A204.1 (cell line): ENCODE measurements at regions not wholly inside any gene's neighbourhood (a gene's known extent, or its start where the extent isn't known, plus 50 kb on each side); places are given as distances from the start of the nearest gene placed in this dataset.

ENCODE experiments used
- FAIRE-seq: peaks from 2 replicates; lab custom pipeline; 2012; peaks lifted over from hg19 to GRCh38; lab: Jason Lieb, UNC

GRCh38 chr13:104387510-104387909, 1321.3 kb upstream of the SLC10A2 start:
- no peak for FAIRE-seq

- FAIRE-seq, result no peak
These were observed 1319.2 kb upstream of the SLC10A2 start for GRCh38 chr13:104385404-104385803.

- no peak for FAIRE-seq
These were observed 1316.7 kb upstream of the SLC10A2 start for GRCh38 chr13:104382951-104383350.

GRCh38 chr13:104376588-104376987, 1310.4 kb upstream of the SLC10A2 start:
- peak; percentile 68 for FAIRE-seq

GRCh38 chr13:104375614-104376013, 1309.4 kb upstream of the SLC10A2 start:
- FAIRE-seq, result no peak

GRCh38 chr13:104372095-104372655, 1306.0 kb upstream of the SLC10A2 start:
- no peak for FAIRE-seq

GRCh38 chr13:104365430-104365829, 1299.2 kb upstream of the SLC10A2 start:
- no peak for FAIRE-seq

GRCh38 chr13:104357672-104358354, 1291.6 kb upstream of the SLC10A2 start:
- FAIRE-seq, result no peak

- no peak for FAIRE-seq
These were observed 1291.0 kb upstream of the SLC10A2 start for GRCh38 chr13:104357174-104357573.

- FAIRE-seq, result no peak
These were observed 1288.9 kb upstream of the SLC10A2 start for GRCh38 chr13:104355041-104355670.

GRCh38 chr13:104327211-104327610, 1261.0 kb upstream of the SLC10A2 start:
- no peak for FAIRE-seq

- FAIRE-seq, result no peak
These were observed 1260.3 kb upstream of the SLC10A2 start for GRCh38 chr13:104326523-104326922.

GRCh38 chr13:104321756-104322155, 1255.5 kb upstream of the SLC10A2 start:
- FAIRE-seq, result no peak

- no peak for FAIRE-seq
These were observed 1254.2 kb upstream of the SLC10A2 start for GRCh38 chr13:104320446-104320845.

- no peak for FAIRE-seq
These were observed 1251.9 kb upstream of the SLC10A2 start for GRCh38 chr13:104318121-104318520.

GRCh38 chr13:104315606-104316005, 1249.4 kb upstream of the SLC10A2 start:
- FAIRE-seq, result no peak

GRCh38 chr13:104314926-104315535, 1248.8 kb upstream of the SLC10A2 start:
- no peak for FAIRE-seq

GRCh38 chr13:104314321-104314720, 1248.1 kb upstream of the SLC10A2 start:
- peak; percentile 78 for FAIRE-seq

- FAIRE-seq, result no peak
These were observed 1244.6 kb upstream of the SLC10A2 start for GRCh38 chr13:104310861-104311260.

- FAIRE-seq, result no peak
These were observed 1243.2 kb upstream of the SLC10A2 start for GRCh38 chr13:104309431-104309830.

GRCh38 chr13:104301171-104301975, 1235.2 kb upstream of the SLC10A2 start:
- no peak for FAIRE-seq

- FAIRE-seq, result no peak
These were observed 1230.9 kb upstream of the SLC10A2 start for GRCh38 chr13:104297075-104297474.
